Stimulated activated CD4-positive, alpha-beta T cell treated with anti-CD3 and anti-CD28 coated beads, Interleukin-12 subunit alpha, Interleukin-12 subunit beta, amount 100 ng/mL, for 48 hours (primary cell): ENCODE measurements at regions not wholly inside any gene's neighbourhood (a gene's known extent, or its start where the extent isn't known, plus 50 kb on each side); places are given as distances from the start of the nearest gene placed in this dataset.
A peak's percentile ranks its signal among the peaks of the same experiment; 100 is the strongest.
"Not testable (repeated sequence)": the region's sequence is repeated elsewhere in the genome, so short reads cannot be mapped to it uniquely, and the experiment has no call there.

ENCODE experiments used
- DNase-seq, 3 donors: peaks; one replicate each; pipeline ENCODE4 v3.0.0-alpha.2; 2020; ENCODE audit warnings: low read depth in 2 of 3, low spot score in 1 of 3

DNA sequence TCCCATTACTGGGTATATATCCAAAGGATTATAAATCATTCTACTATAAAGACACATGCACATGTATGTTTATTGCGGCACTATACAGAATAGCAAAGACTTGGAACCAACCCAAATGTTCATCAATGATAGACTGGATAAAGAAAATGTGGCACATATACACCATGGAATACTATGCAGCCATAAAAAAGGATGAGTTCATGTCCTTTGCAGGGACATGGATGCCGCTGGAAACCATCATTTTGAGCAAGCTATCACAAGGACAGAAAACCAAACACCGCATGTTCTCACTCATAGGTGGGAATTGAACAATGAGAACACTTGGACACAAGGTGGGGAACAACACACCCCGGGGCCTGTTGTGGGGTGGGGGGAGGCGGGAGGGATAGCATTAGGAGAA lies 57.0 kb upstream of the NEUROD1 start:
- not testable (repeated sequence) for DNase-seq

DNA sequence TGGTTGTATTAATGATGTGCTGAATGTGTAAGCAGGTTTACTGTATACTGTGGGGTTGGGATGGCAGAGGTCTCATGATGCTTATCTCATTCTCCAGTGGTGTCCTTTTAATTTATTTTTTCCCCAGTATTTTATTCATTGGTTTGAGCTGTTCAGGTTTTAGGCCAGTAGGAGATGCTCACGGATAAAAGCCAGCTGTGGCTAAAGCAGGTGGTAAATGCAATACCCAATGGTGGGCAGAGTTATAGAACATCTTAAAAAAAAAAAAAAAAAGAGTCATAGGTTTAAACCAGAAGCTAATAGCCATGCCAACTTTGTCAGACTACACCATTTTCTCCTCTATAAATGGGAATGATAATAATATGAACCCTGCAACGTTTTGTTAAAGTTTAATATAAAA lies 57.8 kb upstream of the NEUROD1 start:
- no peak for DNase-seq

DNA sequence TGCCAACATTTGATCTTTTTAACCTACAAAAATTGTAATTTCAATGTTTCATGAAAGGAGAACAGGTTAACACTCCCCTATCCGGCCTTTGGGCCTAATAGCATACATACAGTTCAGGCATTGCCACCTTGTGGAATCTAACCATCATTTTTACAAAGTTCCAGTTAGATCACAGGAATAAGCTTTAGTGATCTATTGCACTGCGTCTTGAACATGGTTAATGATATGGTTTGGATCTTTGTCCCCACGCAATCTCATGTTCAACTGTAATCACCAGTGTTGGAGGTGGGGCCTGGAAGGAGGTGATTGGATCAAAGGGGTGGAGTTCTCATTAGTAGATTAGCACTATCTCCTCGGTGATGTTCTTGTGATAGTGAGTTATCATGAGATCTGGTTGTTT lies 58.2 kb upstream of the NEUROD1 start:
- no peak for DNase-seq

DNA sequence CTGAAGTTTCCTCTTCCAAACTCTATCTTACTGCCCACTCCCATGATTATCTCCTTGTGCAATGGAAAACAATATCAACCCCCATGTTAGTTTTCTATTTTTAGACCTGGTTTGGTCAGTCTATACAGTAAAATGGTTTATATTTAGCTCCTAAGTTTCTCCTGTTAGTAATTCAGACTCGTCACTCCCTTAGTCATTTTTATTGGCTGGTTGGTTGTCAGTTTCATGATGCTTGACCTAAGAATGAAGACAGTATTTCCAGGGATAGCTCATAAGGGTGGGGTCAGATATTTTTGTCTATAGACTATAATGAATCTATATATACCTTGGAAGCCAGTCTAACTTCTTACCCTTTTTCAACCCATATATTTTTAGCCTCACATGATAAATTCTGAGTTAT lies 61.4 kb upstream of the NEUROD1 start:
- DNase-seq, result no peak

DNA sequence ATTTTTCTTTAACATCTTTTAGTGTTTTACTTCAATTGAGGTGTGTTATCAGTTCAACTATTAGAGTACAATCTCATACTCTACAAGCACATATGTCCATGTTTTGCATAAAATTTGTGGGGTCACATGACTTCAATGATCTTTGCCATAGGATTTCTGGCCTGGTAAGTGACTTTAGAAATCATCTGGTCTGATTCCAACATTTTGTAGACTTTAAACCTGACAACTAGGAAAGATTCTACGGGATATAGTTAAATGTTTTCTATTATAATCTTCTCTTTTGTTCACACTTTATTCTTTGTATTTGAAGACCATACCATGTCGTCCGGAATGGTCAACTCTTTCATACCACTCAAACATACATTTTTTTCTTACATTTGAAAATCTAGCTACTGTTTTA lies 62.0 kb upstream of the NEUROD1 start:
- no peak for DNase-seq

DNA sequence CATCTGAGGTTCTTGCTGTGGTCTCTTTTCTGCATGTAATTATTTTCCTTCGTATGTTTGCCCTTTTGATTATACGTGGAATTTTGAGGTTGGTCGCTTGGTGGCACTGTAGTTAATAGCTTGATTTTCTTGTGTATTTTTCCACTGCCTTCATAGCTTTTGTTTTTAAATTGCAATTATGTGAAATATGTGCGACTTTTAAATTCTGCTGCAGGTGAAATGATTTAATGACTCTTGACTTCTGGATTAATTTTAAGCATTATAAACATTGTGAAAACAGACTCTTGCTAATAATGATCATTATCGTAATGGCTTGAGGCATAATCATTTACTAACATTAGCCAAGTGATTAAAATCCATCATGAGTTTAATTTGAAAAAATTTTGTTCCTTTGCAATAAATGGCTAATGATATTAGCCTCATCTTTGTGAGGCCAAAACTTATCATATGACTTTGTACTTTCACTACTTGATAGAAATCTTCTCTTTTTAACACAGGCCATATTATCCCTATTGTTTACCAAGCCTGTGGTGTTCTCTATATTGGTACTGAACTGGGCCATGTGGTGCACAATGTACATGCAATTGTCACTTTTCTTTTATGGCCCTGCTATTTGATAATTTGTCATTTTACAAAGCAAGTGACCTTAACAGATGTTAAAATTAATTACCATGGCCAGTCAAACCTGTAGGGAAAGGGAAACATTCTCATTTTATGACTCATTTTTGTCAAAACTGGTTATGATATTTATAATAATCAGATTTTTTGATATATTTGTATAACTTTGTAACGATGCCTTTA lies 62.8 kb upstream of the NEUROD1 start:
- DNase-seq, result peak in 1 of 3 donors; percentile 9

DNA sequence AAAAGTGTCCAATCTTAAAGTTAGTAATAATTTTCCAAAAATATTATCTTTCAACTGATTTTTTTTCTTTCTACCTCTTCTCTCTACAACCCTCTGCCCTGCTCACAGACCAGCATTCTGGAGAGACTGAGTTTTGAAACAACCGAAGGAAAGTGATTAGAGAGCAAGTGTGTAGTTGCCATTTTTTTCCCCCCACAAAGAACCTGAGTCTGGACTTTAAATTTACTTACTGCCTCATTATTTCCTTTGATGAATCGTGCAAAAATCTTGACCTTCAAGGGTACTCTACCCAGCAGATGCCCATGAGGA lies 63.4 kb upstream of the NEUROD1 start:
- DNase-seq, result no peak

DNA sequence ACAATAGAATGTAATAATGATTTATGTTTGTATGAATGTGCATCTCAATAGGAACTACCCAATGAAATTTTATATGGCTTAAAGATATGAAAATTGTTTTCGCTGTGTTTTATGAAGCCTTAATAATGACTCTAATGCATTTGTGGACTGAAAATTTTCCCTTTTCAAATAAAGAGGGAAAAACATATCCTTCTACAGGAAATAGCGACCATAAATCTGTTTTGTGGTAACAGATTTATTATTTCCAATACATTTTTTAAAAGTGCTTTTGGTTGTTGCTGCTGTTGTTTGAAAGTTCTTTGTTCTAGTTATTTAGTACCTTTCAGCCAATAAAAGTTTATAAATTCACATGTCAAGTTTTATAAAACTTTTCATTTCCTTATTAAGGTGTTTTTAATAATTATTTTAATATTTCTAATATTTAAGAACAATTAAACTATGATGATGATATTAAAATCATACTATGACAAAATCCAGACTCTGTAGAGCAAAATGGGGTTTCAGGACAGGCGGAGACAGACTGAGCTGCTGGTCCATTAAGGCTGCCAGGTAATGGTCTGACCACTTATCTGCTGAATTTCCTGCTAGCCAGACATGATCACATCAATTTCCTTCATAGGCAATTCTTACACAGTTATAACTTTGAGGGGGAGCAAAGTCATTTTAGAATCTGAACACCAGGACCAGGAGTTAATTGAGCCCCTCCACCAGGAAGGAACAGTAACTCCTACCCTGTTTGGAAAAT lies 65.7 kb upstream of the NEUROD1 start:
- DNase-seq, result no peak

DNA sequence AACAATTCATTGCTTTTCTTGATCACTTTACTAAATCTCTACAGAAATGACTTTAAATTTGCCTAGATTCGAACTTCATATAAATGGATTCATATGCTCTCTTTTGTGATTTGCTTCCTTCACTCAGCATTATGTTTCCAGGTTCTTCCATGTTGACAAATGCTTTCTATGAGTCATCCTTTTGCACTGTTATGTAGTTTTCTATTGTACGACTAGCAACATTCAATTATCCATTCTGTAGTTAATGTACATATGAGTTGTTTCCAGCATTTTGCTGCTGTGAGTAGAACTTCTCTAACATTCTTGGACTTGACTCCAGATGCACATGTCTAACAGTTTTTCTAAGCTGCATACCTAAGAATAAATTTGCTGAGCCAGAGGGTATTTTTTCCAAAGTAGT lies 66.5 kb upstream of the NEUROD1 start:
- DNase-seq, result no peak

DNA sequence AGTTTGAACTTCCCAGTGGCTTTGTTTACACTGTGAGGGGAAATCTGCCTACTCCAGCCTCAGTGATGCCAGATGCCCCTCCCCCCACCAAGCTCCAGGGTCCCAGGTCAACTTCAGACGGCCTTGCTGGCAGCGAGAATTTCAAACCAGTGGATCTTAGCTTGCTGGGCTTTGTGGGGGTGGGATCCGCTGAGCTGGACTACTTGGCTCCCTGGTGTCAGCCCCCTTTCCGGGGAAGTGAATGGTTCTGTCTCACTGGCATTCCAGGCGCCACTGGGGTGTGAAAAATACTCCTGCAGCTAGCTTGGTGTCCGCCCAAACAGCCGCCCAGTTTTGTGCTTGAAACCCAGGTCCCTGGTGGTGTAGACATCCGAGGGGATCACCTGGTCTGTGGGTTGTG lies 70.0 kb upstream of the NEUROD1 start:
- no peak for DNase-seq

DNA sequence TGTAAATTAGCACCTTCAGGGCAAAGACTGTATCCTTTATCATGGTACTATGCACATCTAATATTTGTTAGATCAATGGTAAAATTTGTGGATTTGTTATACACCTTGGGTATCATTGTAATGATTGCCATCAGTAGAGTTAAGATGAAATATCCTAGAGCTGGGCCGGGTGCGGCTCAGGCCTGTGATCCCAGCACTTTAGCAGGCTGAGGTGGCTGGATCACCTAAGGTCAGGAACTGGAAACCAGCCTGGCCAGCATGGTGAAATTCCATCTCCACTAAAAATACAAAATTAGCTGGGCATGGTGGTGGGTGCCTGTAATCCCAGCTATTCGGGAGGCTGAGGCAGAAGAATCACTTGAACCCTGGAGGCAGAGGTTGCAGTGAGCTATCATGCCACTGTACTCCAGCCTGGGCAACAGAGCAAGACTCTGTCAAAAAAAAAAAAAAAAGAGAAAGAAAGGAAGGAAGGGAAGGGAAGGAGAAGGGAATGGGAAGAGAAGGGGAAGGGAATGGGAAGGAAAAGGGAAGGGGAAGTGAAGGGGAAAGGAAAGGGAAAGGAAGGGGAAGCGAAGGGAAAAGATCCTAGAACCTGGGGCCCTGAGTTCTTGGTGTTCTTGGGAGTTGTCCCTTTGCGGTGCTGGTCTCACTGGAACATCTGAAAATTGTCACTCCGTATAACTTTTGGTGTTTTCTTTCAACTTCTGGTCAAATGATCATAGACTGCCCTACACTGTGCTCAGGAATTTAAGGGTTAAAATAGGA lies 71.1 kb upstream of the NEUROD1 start:
- no peak for DNase-seq

DNA sequence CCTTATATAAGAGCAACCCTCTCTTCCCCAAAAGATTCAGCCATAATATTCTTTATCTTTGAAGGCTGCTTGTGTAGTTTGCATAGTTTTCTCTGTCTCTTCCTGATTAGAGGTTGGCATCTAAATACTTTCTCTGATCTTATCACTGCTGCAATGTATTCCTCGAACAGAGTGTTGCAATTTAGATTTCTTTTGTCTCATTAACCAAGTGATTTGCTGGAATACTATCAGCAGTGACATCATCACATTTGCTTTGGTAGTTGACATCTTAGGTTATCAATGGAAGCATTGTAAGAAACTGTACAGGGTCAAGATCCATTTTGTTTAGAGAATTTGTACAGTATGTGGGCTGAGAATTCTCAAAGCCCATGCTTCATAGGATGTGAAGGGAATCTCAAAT lies 72.0 kb upstream of the NEUROD1 start:
- no peak for DNase-seq

DNA sequence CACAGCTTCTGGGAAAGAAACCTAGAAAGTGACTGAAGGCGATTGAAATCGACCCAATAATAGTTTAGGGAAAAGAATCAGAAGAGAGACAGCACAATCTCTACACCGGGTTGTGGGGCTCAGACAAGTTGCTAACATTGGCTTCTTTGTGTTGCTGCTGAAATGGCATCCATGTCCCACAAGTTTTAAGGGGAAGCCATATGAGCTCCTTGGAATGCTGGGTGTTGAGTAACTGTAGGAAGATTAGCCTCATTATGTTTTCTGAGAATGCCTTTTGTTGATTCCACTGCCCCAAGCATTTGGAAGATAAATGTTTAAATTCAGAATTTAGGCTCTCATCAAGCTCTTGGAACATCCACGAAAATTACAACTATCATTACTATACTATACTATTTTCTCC lies 73.4 kb upstream of the NEUROD1 start:
- no peak for DNase-seq

DNA sequence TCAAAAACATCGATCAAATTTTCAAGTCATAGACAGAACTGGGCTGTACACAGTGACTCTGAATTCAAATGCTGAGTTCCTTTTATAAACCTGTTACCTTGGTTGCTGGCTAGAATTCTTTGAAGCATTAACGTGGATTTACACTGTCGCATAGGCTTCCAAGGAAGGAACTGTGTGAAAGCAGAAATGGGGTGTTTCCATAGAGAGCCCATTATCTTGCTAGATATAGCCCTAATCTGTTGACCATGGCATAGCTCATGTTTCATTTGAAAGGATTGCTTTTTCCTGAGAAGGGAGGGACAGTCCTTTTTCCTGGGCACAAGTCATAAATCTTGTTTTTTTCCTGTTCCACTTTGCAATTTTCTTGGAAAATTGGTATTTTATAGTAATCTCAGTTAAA lies 73.8 kb upstream of the NEUROD1 start:
- DNase-seq, result no peak

DNA sequence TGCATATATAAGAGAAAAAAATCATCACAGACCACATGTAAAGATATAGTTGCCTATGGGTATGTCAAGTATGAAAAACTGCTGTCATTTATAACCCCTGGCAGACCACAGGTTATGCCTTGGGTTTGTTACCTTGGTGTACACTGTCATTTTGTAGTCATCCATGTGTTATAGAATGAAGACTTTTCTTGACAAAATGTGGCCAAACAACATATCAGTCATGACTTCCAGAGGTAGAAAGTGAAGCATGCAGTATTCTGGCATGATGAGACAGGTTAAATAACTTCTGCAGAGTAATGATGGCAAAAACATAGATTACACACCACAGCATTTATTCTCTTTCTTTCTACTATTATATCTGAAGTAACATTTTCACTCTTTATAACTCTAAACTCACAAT lies 74.9 kb upstream of the NEUROD1 start:
- DNase-seq, result no peak

DNA sequence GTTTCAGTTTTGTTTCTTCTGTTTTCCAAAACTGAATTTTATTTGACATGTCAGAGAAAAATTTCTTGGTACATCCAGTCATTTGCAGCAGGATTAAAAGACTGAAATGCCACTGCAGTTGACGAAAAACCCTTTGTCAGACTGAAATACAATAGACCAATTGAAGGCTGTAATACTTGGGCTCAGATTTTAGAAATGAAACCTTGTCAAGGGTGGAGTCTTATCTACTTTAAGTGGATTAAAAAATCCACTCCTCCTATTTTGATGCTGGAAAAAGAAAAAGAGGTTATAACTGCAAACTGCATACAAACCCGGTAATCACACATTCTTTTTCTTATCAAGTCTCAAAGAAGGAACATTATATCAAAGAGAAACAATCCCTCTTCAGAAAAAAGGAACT lies 80.2 kb upstream of the NEUROD1 start:
- no peak for DNase-seq

DNA sequence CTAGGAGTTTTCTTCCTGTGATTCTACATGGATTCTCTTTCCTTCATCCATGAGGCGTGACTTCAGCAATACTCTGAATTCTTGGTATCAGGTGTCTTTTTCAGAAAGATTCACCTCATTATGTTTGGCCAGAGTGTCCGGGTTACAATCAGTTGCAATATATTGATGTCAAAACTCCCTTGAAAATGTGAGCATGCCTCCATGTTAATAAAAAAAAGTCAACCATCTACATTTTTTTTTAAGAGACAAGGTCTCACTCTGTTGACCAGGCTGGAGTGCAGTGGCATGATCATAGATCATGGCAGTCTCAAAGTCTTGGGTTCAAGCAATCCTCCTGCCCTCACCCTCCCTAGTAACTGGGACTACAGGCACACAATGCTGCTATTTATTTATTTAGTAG lies 80.9 kb upstream of the NEUROD1 start:
- no peak for DNase-seq

DNA sequence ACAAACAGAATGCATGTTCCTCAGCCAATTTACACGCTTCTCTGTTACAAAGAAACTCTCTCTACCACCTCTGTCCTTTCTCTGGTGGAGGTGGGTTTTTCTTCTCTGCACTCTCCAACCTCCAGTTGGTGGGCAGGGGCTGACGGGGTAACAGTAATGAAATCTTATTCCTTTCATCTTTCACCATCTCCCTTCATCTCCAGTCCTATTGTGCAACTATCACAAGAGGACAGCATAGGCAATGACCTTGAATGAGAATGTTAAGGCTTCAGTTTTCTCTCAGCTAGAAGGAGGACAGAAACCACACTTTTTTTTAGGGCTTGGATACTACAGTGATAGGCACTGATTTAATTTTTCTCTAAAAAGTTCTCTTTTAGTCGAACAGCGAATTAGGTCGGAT lies 81.7 kb upstream of the NEUROD1 start:
- no peak for DNase-seq

DNA sequence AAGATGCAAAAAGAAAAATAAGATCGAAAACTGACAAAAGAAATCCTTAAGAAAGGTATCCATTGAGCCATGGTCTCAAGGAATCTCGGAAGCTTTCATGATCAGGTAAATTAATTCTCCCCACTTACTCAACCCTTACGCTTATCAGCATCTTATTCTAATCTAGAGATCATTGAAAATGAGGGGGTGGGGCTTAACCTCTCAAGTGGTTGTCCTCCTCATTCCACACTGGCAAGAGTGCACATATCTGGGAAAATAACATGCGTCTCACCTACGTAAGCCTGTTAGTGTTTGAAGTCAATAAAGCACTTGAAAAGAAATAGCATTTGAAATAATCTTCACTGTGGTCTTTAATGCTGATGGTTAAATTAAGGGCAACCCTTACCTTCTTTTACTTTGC lies 82.5 kb upstream of the NEUROD1 start:
- DNase-seq, result no peak

DNA sequence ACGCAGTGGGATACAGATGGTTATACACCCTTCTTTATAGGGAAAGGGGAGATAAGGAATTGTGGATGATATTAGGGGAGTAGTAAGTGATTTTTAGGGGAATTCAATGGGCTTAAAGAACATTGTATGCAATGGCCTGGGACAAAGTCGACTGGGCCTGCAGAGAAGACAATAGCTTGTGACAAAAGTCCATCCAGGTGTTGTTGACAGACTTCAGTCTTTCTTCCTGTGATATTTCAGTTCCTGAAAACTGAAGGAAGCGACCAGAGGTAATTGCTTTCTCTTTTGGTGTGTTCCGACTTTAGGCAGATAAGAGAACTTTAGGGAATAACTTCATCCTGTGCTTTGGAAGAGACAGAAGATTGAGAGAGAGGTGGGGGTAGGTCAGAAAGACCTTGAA lies 83.1 kb upstream of the NEUROD1 start:
- no peak for DNase-seq

DNA sequence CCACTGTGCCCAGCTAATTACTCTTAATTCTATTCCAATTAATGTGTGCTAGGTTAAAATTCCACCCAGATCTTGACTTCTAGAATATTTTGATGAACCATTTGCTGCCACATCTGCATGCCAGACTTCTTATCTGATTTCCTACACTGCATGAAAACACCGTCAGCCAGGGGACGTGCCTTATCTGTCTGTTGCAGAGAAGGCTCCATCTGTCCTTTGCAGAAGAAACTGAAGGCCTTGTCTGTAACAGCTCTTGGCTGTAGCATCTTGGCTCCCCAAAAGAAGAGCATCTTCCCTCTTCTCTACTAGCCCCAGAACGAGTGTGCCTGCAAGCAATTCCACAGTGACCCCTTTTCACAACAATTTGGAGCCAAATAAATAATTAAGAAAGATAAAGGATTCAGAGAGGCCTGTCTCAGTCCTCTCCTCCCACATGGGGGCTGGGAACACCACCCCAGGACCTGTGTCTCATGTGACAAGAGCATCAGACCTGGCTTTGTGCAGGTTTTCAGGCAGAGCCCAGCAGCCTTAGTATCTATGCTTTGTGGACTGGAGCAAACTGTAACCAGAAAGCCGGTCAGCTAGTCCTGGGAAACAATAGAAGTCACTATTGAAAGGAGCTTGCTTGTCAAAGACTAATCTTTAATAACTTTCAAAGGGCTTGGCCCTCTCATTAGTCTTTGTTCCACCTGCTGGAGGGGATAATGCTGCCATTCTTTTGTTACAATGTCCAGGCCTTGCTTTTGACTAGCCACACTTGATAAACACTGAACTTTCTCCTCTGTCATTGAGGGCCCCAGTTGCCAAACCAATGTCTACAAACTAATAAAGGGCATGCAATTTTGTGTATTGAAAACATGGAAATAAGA lies 84.0 kb upstream of the NEUROD1 start:
- DNase-seq, result no peak
